Peyer's patch (tissue), 4 donors: ENCODE measurements at regions not wholly inside any gene's neighbourhood (a gene's known extent, or its start where the extent isn't known, plus 50 kb on each side); places are given as distances from the start of the nearest gene placed in this dataset.

Experiments used
- POLR2A ChIP-seq, 2 donors: fragments of 450-650 bp; IDR thresholded peaks; one replicate each; pipeline ENCODE4 v1.5.1; 2017; ENCODE audit warnings: antibody characterized with exemption in 2 of 2, mild to moderate bottlenecking in 2 of 2, moderate library complexity in 2 of 2
- TF ChIP-seq, protein P1 (sequence below), 6 experiments: fragments of 450-650 bp in 4 of 6; fragments of 200-600 bp in 2 of 6; sonication (generic) in 1 of 6; IDR thresholded peaks; one replicate each; pipeline ENCODE4 v1.5.1; 2017 to 2019; ENCODE audit warnings: antibody characterized with exemption in 6 of 6, mild to moderate bottlenecking in 3 of 6, moderate library complexity in 1 of 6

DNA sequence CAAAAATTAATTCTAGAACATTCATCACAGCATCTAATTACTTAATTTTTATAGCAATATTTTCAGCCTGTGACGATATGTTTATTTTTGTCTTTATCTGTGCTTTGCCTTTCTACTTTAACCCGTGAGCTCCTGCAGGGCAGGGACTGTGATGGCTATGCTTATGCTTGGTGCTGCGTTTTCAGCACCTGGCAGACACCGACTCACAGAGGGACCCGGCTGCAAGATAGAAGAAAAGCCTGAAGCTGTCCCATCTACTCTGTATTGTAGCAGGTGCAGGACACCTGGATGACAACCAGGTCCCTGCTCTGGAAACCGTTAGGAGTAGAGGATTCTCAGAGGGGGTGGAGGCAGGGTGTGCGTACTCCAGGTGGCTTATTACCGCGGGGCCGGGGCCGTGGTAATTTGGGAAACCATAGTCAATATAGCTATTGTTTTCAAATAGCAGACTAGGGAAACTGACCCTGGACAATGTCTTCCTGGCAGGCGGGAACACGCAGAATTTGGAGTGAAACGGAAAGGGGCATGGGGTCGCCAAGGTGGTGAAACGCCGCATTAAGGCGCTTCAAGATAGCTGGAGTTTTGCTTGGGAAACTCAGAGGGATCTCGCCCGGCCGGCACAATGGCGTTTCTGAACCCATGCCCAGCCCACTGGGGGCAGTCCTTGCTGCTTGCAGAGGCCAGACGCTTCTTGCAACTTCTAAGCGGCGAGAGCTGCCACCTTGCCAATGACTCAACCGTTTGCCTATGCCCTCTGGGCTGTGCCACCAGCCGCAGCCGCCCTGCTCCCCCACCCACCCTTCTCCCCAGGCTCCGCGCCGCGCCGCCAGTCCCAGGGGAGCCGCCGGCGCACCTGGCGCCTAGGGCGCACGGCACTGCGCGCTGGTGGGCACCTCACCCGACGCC, 140.1 kb upstream of the PALM2AKAP2 start:
- TF ChIP-seq, protein P1, sequence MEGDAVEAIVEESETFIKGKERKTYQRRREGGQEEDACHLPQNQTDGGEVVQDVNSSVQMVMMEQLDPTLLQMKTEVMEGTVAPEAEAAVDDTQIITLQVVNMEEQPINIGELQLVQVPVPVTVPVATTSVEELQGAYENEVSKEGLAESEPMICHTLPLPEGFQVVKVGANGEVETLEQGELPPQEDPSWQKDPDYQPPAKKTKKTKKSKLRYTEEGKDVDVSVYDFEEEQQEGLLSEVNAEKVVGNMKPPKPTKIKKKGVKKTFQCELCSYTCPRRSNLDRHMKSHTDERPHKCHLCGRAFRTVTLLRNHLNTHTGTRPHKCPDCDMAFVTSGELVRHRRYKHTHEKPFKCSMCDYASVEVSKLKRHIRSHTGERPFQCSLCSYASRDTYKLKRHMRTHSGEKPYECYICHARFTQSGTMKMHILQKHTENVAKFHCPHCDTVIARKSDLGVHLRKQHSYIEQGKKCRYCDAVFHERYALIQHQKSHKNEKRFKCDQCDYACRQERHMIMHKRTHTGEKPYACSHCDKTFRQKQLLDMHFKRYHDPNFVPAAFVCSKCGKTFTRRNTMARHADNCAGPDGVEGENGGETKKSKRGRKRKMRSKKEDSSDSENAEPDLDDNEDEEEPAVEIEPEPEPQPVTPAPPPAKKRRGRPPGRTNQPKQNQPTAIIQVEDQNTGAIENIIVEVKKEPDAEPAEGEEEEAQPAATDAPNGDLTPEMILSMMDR (IDR thresholded peaks at IDR 0.05): no peak
- no peak for TF ChIP-seq POLR2A (IDR thresholded peaks at IDR 0.05)
